Sigmoid colon (tissue), 6 donors: ENCODE measurements at regions not wholly inside any gene's neighbourhood (a gene's known extent, or its start where the extent isn't known, plus 50 kb on each side); places are given as distances from the start of the nearest gene placed in this dataset.

ENCODE experiments used
- DNase-seq: peaks from one replicate; pipeline ENCODE4 v3.0.0-alpha.2; 2019
- H3K27ac ChIP-seq, 4 donors: fragments of 200-600 bp; sonication (generic); one replicate each; pipeline ENCODE4 v1.5.1; 2016 to 2019; ENCODE audit warnings: mild to moderate bottlenecking in 1 of 4
- H3K27me3 ChIP-seq, 3 donors: fragments of 200-600 bp; sonication (generic); one replicate each; pipeline ENCODE4 v1.5.1; 2019; ENCODE audit warnings: mild to moderate bottlenecking in 1 of 3
- H3K36me3 ChIP-seq, 4 donors: fragments of 200-600 bp; sonication (generic); one replicate each; pipeline ENCODE4 v1.5.1; 2016 to 2019
- H3K4me1 ChIP-seq, 4 donors: fragments of 200-600 bp; sonication (generic); one replicate each; pipeline ENCODE4 v1.5.1; 2017 to 2019
- H3K4me3 ChIP-seq, 4 donors: fragments of 200-600 bp; sonication (generic); one replicate each; pipeline ENCODE4 v1.5.1; 2017 to 2019; ENCODE audit warnings: mild to moderate bottlenecking in 2 of 4, moderate library complexity in 1 of 4
- H3K9me3 ChIP-seq, 4 donors: fragments of 200-600 bp in 3 of 4; sonication (generic) in 3 of 4; one replicate each; pipeline versions ENCODE4 v1.5.1 to v1.6.1; 2013 to 2019
- EP300 ChIP-seq, 4 donors: sonication (generic); formaldehyde crosslinking; IDR thresholded peaks; one replicate each; pipeline ENCODE4 v1.6.1; 2017; ENCODE audit warnings: antibody characterized with exemption in 4 of 4
- POLR2A ChIP-seq, 2 donors: fragments of 450-650 bp; IDR thresholded peaks; one replicate each; pipeline ENCODE4 v1.6.1; 2016; ENCODE audit warnings: antibody characterized with exemption in 2 of 2, mild to moderate bottlenecking in 2 of 2, moderate library complexity in 2 of 2
- POLR2AphosphoS5 ChIP-seq, 4 donors: sonication (generic); formaldehyde crosslinking; IDR thresholded peaks; one replicate each; pipeline ENCODE4 v1.6.1; 2017; ENCODE audit warnings: antibody characterized with exemption in 4 of 4
- WGBS, 2 donors: extraction: QIAGEN DNeasy Blood & Tissue Kit; methylation state at CpG; one replicate each; pipeline ENCODE4 v1.1.7; 2013; 5-methylcytosine and 5-hydroxymethylcytosine counted together
- intact Hi-C: fragments of 100-400 bp; cut with DNase I; formaldehyde crosslinking; loops from one replicate; pipeline ENCODE4 v1.15.1; 2023
- TF ChIP-seq, protein P1 (sequence below), 4 experiments: fragments of 450-650 bp in 3 of 4; fragments of 200-600 bp in 1 of 4; IDR thresholded peaks; one replicate each; pipeline ENCODE4 v1.5.1; 2016 to 2019; ENCODE audit warnings: antibody characterized with exemption in 4 of 4, mild to moderate bottlenecking in 3 of 4, moderate library complexity in 2 of 4
- donor health status: healthy with polysubstance abuse.
- donor health status: healthy.

DNA sequence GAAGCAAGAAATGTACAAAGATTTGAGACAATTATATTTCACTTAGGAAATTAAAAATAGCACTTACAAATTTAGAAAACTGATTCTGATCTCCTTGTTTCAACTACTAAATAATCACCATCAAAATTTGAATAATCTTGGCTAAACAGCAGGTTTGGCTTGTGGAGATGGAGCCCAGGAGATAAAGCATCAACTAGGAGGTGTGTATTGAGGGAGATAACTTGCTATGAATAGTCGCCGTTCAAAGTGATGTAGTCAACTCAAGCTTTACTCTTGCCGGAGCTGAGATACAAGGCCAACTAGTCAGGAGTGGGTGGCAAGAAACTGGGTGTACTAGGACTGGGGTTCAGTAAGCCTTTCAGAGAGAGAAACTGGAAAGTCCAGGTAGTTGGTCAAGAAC lies 117.7 kb downstream of the TRMT11 start:
- 97 to 99% methylated on average over 3 of the region's 3 CpGs for WGBS, 2 donors
- no peak overlapping the region for H3K4me3 ChIP-seq
- DNase-seq: no peak
- H3K36me3 ChIP-seq: no peaks in the 10 kb centered on the region
- no peaks in the 10 kb centered on the region for H3K27me3 ChIP-seq
- peaks cover 0 to 14% (median 7%) of the 10 kb centered on the region in 4 donors for H3K4me1 ChIP-seq
- H3K27ac ChIP-seq: no peak overlapping the region
- intact Hi-C loops: no loop called here
- peaks cover 0 to 4% (median 0%) of the 10 kb centered on the region in 4 donors for H3K9me3 ChIP-seq
- TF ChIP-seq POLR2AphosphoS5 (IDR thresholded peaks at IDR 0.05) (no peak), POLR2A (IDR thresholded peaks at IDR 0.05) (no peak), EP300 (IDR thresholded peaks at IDR 0.05) (no peak)
- TF ChIP-seq, protein P1, sequence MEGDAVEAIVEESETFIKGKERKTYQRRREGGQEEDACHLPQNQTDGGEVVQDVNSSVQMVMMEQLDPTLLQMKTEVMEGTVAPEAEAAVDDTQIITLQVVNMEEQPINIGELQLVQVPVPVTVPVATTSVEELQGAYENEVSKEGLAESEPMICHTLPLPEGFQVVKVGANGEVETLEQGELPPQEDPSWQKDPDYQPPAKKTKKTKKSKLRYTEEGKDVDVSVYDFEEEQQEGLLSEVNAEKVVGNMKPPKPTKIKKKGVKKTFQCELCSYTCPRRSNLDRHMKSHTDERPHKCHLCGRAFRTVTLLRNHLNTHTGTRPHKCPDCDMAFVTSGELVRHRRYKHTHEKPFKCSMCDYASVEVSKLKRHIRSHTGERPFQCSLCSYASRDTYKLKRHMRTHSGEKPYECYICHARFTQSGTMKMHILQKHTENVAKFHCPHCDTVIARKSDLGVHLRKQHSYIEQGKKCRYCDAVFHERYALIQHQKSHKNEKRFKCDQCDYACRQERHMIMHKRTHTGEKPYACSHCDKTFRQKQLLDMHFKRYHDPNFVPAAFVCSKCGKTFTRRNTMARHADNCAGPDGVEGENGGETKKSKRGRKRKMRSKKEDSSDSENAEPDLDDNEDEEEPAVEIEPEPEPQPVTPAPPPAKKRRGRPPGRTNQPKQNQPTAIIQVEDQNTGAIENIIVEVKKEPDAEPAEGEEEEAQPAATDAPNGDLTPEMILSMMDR (IDR thresholded peaks at IDR 0.05): no peak

DNA sequence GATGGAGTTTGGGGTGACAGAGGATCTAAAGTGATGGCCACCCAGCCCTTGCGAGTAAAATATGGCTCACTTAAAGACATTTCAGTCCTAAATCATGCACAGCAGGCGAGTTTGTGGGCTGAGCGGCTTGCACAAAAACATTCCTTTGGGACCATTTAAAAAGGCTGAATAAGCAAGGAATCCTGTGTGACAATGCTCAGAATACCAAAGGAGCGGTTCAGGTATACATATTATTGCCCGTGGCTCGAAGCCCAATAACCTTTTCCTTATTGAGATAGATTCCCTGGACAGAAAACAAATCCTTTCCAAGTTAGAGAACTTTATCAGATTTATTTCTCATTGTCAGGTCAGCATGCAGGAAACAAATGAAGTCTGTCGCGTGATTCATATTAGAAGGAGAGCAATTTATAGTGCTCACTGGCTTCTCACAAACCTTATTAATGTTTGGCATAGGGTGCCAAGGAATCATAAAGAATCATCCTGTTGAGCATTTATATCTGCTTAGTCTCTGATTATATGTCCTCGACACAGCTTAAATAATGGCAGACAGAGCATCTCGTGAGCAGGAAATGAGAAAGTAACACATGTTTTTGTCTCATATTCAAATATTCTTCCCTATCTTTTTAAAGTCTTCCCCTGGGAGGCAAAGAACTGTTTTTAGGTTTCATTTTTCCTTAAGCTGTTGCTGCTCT lies 121.3 kb downstream of the TRMT11 start:
- no peak for DNase-seq
- Histone ChIP-seq H3K4me1 (peaks cover 0 to 14% (median 7%) of the 10 kb centered on the region in 4 donors), H3K36me3 (no peaks in the 10 kb centered on the region), H3K4me3 (peak overlapping the region in 1 of 4 donors; percentile 2), H3K27me3 (no peaks in the 10 kb centered on the region), H3K9me3 (peaks cover 0 to 4% (median 0%) of the 10 kb centered on the region in 4 donors), H3K27ac (peak overlapping the region in 1 of 4 donors; percentile 3)
- intact Hi-C loops: no loop called here
- 70 to 74% methylated on average over 10 of the region's 10 CpGs for WGBS, 2 donors
- TF ChIP-seq POLR2A (IDR thresholded peaks at IDR 0.05) (no peak), POLR2AphosphoS5 (IDR thresholded peaks at IDR 0.05) (no peak)

DNA sequence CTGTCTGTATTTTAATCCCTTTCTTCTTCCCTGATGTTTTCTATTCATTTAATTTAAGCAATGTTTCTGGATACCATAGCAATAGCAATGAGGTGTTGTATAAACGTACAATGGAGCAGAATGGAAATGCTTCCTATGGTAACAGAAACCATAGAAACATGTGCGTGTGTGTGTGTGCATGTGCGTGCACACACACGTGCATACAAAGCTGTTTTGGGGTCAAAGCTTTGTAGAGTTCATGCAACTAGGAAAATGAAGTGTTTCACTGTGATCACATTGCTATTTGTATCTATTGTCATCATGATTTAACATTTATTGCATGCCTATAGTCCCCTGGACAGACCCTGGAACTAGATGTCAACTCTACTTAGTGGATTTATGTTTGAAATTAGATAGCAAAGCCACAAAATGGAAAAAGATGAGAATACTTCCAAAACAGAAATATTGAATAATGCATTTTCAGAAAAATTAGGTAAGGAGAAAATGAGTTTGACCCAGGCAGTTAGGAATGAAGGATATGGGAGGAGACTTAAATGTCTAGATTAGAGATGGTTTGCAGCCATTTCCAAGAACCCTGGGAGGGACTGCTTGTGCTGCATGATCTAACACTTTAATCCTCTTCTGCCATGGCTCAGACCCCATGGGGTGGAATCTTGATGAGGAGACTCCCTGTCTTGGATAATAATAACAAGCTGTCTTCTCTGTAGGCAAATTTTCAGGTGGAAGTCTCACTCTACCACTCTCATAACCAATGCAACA lies 124.4 kb downstream of the TRMT11 start:
- Histone ChIP-seq H3K36me3 (no peaks in the 10 kb centered on the region), H3K4me3 (no peak overlapping the region), H3K27ac (no peak overlapping the region), H3K4me1 (peaks cover 0 to 14% (median 7%) of the 10 kb centered on the region in 4 donors), H3K27me3 (no peaks in the 10 kb centered on the region), H3K9me3 (no peaks in the 10 kb centered on the region)
- TF ChIP-seq POLR2A (IDR thresholded peaks at IDR 0.05) (no peak), EP300 (IDR thresholded peaks at IDR 0.05) (no peak), POLR2AphosphoS5 (IDR thresholded peaks at IDR 0.05) (no peak)
- TF ChIP-seq, protein P1 (IDR thresholded peaks at IDR 0.05): no peak
- intact Hi-C loops: no loop called here
- DNase-seq: no peak
- WGBS, 2 donors: 94% methylated on average over 4 of the region's 4 CpGs

DNA sequence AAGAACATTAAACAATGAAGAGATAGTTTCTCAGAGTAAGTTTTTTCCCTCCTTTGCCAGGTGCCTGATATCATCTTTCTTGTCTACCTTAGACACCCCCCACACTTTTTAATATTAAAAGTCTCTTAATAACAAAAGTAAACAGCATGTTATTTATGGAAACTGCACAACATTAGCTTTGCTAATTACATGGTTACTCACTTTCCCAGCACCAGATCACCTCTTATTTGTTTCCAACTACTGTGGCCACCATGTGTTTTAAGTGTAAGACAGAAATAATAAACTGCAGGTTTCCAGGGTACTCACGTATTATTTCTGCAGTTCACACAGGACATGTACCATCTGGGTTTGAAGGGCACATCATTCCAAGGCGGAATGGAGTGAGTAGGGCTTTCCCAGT lies 125.0 kb downstream of the TRMT11 start:
- Histone ChIP-seq H3K27me3 (no peaks in the 10 kb centered on the region), H3K9me3 (no peaks in the 10 kb centered on the region), H3K4me1 (peaks cover 0 to 14% (median 7%) of the 10 kb centered on the region in 4 donors), H3K27ac (no peak overlapping the region), H3K36me3 (peaks cover 0 to 4% (median 0%) of the 10 kb centered on the region in 4 donors), H3K4me3 (no peak overlapping the region)
- DNase-seq: no peak
- 89% methylated on average over 2 of the region's 2 CpGs for WGBS, 2 donors
- intact Hi-C loops: no loop called here
- TF ChIP-seq POLR2A (IDR thresholded peaks at IDR 0.05) (no peak), EP300 (IDR thresholded peaks at IDR 0.05) (no peak), POLR2AphosphoS5 (IDR thresholded peaks at IDR 0.05) (no peak)
- TF ChIP-seq, protein P1 (IDR thresholded peaks at IDR 0.05): no peak

DNA sequence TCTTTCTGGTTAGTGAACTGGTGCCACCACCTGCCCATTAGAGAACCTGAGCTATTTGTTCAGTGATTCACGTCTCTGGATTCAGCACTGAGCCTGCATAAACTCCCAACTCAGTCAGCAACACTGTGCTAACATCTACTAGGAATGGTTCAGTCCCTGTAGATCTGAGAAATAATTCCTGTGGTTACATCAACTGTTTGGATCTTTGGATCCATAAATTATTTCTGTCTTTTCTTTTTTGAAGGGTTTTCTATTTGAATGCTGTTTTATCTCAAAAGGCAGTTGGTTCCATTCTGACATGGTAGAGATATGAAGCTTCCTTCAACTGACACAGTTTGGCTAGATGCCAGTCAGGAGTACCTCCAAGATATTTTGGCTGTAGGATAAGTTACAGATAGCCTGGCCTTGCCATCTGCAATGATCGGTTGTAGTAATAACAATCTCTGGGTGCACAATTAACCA lies 125.9 kb downstream of the TRMT11 start:
- no peak for DNase-seq
- Histone ChIP-seq H3K27me3 (no peaks in the 10 kb centered on the region), H3K4me3 (no peak overlapping the region), H3K36me3 (peaks cover 0 to 6% (median 0%) of the 10 kb centered on the region in 4 donors), H3K27ac (no peak overlapping the region), H3K9me3 (no peaks in the 10 kb centered on the region), H3K4me1 (peaks cover 0 to 12% (median 5%) of the 10 kb centered on the region in 4 donors)
- TF ChIP-seq EP300 (IDR thresholded peaks at IDR 0.05): no peak
- TF ChIP-seq, protein P1 (IDR thresholded peaks at IDR 0.05): no peak
- no peak for TF ChIP-seq POLR2AphosphoS5 (IDR thresholded peaks at IDR 0.05)
- no peak for TF ChIP-seq POLR2A (IDR thresholded peaks at IDR 0.05)
- WGBS, 2 donors: 69 to 85% methylated on average over 2 of the region's 2 CpGs
- intact Hi-C loops: no loop called here
